H1 (cell line): ENCODE measurements at regions not wholly inside any gene's neighbourhood (a gene's known extent, or its start where the extent isn't known, plus 50 kb on each side); places are given as distances from the start of the nearest gene placed in this dataset.

Source experiments
- CEBPB ChIP-seq: IDR thresholded peaks from 2 replicates; pipeline ENCODE4 v1.6.1; 2012; ENCODE audit warnings: low read depth, low read length
- CHD2 ChIP-seq: IDR thresholded peaks from 2 replicates; pipeline ENCODE4 v1.6.1; 2012; ENCODE audit warnings: low read length, improper control_type of control experiment
- CREB1 ChIP-seq: IDR thresholded peaks from 2 replicates; pipeline ENCODE4 v1.6.1; 2012; ENCODE audit warnings: inconsistent platforms
- EP300 ChIP-seq, 2 experiments: IDR thresholded peaks; 1 replicate in 1 of 2; 2 replicates in 1 of 2; pipeline ENCODE4 v1.6.1; 2011 to 2012; ENCODE audit warnings: low read depth in 2 of 2, low read length in 2 of 2, mild to moderate bottlenecking in 2 of 2, borderline replicate concordance in 1 of 2, inconsistent platforms in 1 of 2, moderate library complexity in 1 of 2
- EZH2 ChIP-seq: fragments of 200-600 bp; sonication (generic); IDR thresholded peaks from 2 replicates; pipeline ENCODE4 v1.7.1; 2012; ENCODE audit warnings: low read depth, mild to moderate bottlenecking, moderate library complexity, low read length, inconsistent platforms; ENCODE audit not compliant: severe bottlenecking
- JUN ChIP-seq: IDR thresholded peaks from 2 replicates; pipeline ENCODE4 v1.6.1; 2011; ENCODE audit warnings: low read depth, mild to moderate bottlenecking, improper control_type of control experiment, low read length
- KDM1A ChIP-seq: fragments of 200-600, 300-600 bp; sonication (generic); IDR thresholded peaks from 2 replicates; pipeline ENCODE4 v1.7.1; 2016; ENCODE audit warnings: mild to moderate bottlenecking, low read length, borderline replicate concordance
- POLR2A ChIP-seq, 2 experiments: IDR thresholded peaks; 1 replicate in 1 of 2; 2 replicates in 1 of 2; pipeline ENCODE4 v1.6.1; 2011; ENCODE audit warnings: low read depth in 2 of 2, low read length in 2 of 2, mild to moderate bottlenecking in 2 of 2; ENCODE audit errors: control extremely low read depth in 1 of 2
- POLR2AphosphoS5 ChIP-seq: IDR thresholded peaks from 2 replicates; pipeline ENCODE4 v1.6.1; 2011; ENCODE audit warnings: low read depth, low read length
- RAD21 ChIP-seq, 2 experiments: IDR thresholded peaks in 1 of 2; conservative IDR thresholded peaks in 1 of 2; 2 replicates each; pipeline ENCODE4 v1.6.1; 2011; ENCODE audit warnings: low read depth in 2 of 2, low read length in 2 of 2, improper control_type of control experiment in 1 of 2, inconsistent platforms in 1 of 2, mild to moderate bottlenecking in 1 of 2, moderate library complexity in 1 of 2
- RBBP5 ChIP-seq: IDR thresholded peaks from 2 replicates; pipeline ENCODE4 v1.7.1; 2012; ENCODE audit warnings: low read depth, mild to moderate bottlenecking, inconsistent platforms, low read length, moderate library complexity, borderline replicate concordance
- TAF1 ChIP-seq: IDR thresholded peaks from 2 replicates; pipeline ENCODE4 v1.6.1; 2011; ENCODE audit warnings: mild to moderate bottlenecking, low read depth, low read length
- TF ChIP-seq, protein P1 (sequence below), 3 experiments: IDR thresholded peaks; 1 replicate in 2 of 3; 2 replicates in 1 of 3; pipeline versions ENCODE4 v1.5.1 to v1.6.1; 2011; ENCODE audit warnings: low read length in 3 of 3, mild to moderate bottlenecking in 3 of 3, inconsistent platforms in 2 of 3, low read depth in 1 of 3, moderate library complexity in 1 of 3; ENCODE audit not compliant: insufficient read depth in 1 of 3; ENCODE audit errors: control extremely low read depth in 1 of 3
- TF ChIP-seq, protein P2 (sequence below): IDR thresholded peaks from 2 replicates; pipeline ENCODE4 v1.6.1; 2011; ENCODE audit warnings: low read depth, mild to moderate bottlenecking, low read length; ENCODE audit not compliant: insufficient read depth

DNA sequence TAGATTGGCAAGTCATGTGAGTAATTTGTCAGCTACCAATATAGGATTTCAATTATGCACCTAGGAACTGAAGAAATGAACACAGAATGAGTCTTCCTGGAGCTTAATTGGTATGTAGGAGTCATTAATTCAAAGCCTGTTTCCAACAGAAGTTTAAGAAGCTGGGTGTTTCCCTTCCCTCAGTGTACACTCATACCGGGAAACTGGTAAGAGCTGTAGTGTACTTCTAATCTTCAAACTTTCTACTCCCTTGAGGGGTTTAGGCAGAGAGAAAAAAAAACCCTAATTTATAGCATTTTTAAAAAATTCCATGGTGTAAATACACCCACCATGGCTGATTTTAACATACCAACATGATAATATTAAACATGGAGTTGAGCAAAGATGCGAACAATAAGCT lies 665.7 kb upstream of the SLITRK5 start:
- TF ChIP-seq POLR2A (IDR thresholded peaks at IDR 0.05; ENCODE audit: control extremely low read depth in 1 of 2, low read depth in 2 of 2, low read length in 2 of 2) (no peak), POLR2AphosphoS5 (no peak), EZH2 (no peak), CREB1 (no peak), RBBP5 (no peak), CHD2 (no peak), JUN (no peak), RAD21 (IDR thresholded peaks at IDR 0.05 in 1 of 2, conservative IDR thresholded peaks at IDR 0.05 in 1 of 2; ENCODE audit: low read depth in 2 of 2, low read length in 2 of 2) (no peak), KDM1A (no peak), EP300 (IDR thresholded peaks at IDR 0.05; ENCODE audit: borderline replicate concordance in 1 of 2, low read depth in 2 of 2, low read length in 2 of 2) (no peak), CEBPB (no peak), TAF1 (no peak)
- TF ChIP-seq, protein P1, sequence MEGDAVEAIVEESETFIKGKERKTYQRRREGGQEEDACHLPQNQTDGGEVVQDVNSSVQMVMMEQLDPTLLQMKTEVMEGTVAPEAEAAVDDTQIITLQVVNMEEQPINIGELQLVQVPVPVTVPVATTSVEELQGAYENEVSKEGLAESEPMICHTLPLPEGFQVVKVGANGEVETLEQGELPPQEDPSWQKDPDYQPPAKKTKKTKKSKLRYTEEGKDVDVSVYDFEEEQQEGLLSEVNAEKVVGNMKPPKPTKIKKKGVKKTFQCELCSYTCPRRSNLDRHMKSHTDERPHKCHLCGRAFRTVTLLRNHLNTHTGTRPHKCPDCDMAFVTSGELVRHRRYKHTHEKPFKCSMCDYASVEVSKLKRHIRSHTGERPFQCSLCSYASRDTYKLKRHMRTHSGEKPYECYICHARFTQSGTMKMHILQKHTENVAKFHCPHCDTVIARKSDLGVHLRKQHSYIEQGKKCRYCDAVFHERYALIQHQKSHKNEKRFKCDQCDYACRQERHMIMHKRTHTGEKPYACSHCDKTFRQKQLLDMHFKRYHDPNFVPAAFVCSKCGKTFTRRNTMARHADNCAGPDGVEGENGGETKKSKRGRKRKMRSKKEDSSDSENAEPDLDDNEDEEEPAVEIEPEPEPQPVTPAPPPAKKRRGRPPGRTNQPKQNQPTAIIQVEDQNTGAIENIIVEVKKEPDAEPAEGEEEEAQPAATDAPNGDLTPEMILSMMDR (IDR thresholded peaks at IDR 0.05; ENCODE audit: control extremely low read depth in 1 of 3, insufficient read depth in 1 of 3, low read depth in 1 of 3, low read length in 3 of 3), result no peak
- TF ChIP-seq, protein P2, sequence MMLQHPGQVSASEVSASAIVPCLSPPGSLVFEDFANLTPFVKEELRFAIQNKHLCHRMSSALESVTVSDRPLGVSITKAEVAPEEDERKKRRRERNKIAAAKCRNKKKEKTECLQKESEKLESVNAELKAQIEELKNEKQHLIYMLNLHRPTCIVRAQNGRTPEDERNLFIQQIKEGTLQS, result no peak
